Astrocyte of the cerebellum (primary cell): ENCODE measurements at regions not wholly inside any gene's neighbourhood (a gene's known extent, or its start where the extent isn't known, plus 50 kb on each side); places are given as distances from the start of the nearest gene placed in this dataset.

Source experiments
- DNase-seq: peaks from one replicate; pipeline ENCODE4 v3.0.0-alpha.2; 2011; ENCODE audit warnings: low read depth
- H3K4me3 ChIP-seq: 2 replicates; pipeline ENCODE4 v1.5.1; 2011; ENCODE audit warnings: mild to moderate bottlenecking, low read depth, low read length, moderate library complexity
- CTCF ChIP-seq: IDR thresholded peaks from 2 replicates; pipeline ENCODE4 v1.5.1; 2012; ENCODE audit warnings: low read length, low read depth, moderate library complexity, mild to moderate bottlenecking; ENCODE audit errors: missing control alignments
- in situ Hi-C: cut with HindIII; loops from 2 replicates; pipeline ENCODE4 v1.10.0; 2017; ENCODE audit warnings: low sequenced_read_pairs

DNA sequence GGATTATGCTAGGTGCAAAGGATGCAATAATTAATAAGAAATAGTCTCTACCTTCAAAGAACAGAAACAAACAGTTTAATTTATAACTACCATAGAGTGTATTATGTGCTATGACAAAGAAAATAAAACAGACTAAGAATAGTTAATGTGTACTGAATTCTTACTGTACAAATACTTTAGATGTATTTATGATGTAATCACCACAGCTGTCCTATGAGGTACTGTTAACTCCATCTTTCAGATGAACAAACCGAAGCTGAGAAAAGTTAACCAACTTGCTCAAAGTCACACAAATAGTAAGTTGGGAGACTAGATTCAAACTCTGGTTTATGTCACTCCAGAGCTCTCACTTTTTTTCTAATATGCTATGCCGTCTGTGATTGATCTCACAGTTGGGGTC lies 77.0 kb upstream of the FGGY start:
- H3K4me3 ChIP-seq, result no peak overlapping the region
- in situ Hi-C loops, result no loop called here
- DNase-seq, result no peak
- no peak for TF ChIP-seq CTCF

DNA sequence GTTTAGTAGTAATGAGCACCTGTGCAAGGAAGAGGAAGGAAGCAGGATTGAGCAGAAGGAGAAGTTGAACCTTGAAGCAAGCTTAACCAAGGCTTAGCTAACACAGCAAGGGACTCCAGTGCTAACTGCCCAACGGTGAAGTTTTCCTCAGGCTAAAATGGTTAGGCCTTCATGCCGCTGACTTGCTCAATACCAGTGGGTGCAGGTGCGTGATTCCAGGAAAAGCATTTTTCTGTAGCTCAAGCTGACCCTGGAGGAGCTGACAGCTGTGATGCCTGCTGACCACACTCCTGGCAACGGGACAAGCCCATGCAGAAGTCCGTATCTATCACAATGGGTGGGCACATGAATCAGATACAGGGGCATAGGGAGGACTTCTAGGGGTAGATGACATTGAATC lies 76.5 kb upstream of the FGGY start:
- no peak for TF ChIP-seq CTCF
- in situ Hi-C loops, result no loop called here
- no peak for DNase-seq
- H3K4me3 ChIP-seq, result no peak overlapping the region

GRCh38 chr1:59223198-59223597 lies 73.7 kb upstream of the FGGY start:
- no peak for DNase-seq
- TF ChIP-seq CTCF, result no peak
- in situ Hi-C loops, result no loop called here

GRCh38 chr1:59223989-59224634 lies 72.8 kb upstream of the FGGY start:
- no peak for TF ChIP-seq CTCF
- in situ Hi-C loops, result no loop called here
- H3K4me3 ChIP-seq, result no peak overlapping the region
- DNase-seq, result no peak

More at GRCh38 chr1:59223198-59223597, 73.7 kb upstream of the FGGY start:
- H3K4me3 ChIP-seq, result no peak overlapping the region

DNA sequence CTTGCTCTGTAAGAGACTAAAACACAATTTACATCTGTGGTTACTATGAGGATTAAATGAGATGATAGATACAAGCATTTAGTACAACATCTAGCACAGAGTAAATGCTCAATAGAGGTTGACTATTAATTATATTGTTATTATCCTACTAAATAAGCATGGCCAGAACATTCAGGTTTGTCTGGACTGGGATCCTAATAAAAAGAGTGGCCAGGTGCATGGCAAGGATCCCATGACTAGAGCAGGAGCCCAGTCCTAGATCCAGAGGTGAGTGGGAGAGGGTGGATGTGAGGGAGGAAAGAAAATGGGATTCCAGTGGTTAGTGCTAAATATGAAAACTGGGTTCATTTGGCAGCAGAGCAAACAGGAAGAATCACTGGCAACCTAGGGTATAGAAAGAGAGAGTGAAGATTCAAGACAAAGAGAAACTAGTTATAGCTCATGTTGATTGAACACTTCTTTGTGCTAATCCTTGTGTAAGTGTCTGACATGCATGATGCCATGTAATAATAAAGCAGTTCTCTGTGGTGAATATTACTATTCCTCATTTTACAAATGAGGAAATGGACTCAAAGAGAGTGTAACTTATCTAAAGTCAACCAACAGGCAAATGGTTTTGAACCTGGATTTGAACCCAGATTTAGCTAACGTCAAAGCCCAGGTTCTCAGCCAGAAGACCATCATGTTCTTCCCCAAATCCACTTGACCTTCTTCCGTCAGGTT lies 71.1 kb upstream of the FGGY start:
- in situ Hi-C loops, result no loop called here
- no peak for DNase-seq
- no peak overlapping the region for H3K4me3 ChIP-seq
- no peak for TF ChIP-seq CTCF

DNA sequence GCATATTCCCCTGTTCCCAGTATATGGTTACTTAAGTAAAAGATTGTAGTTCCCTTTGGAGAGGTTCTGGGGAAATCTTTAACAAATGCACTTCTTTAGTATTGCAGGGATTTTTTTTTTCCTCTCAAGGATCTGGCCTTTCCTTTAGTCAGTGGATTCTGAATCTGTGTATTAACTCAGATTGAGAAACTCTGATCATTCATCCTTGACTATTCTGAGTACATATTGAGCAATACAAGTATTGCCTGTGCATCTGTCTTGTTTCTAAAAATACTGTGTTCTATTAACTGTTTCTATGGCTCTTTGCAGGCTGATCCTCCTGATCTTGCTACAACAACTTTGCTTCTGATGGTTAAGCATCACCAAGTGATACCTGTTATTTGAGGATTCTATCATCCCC lies 67.8 kb upstream of the FGGY start:
- in situ Hi-C loops, result no loop called here
- no peak overlapping the region for H3K4me3 ChIP-seq
- no peak for TF ChIP-seq CTCF
- no peak for DNase-seq
